ENCODE measurements at regions not wholly inside any gene's neighbourhood (a gene's known extent, or its start where the extent isn't known, plus 50 kb on each side); places are given as distances from the start of the nearest gene placed in this dataset.

DNA sequence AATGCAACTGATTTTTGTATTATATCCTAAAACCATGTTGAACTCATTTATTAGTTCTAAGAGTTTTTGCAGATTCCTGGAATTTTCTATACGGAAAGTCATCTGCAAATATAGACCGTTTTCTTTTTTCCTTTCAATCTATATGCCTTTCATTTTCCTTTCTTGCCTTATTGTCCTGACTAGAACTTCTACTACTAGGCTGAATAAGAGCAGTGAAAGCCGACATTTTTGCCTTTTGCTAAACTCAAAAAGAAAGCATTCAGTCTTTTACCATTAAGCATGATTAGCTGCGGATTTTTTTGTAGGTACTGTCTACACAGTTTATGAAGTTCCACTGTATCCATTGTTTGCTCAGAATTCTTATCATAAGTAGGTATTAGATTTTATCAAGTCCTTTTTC is 328.4 kb downstream of the TEX29 start:
- TF ChIP-seq POLR2A (IDR thresholded peaks at IDR 0.05): no peak
- TF ChIP-seq, protein P1, sequence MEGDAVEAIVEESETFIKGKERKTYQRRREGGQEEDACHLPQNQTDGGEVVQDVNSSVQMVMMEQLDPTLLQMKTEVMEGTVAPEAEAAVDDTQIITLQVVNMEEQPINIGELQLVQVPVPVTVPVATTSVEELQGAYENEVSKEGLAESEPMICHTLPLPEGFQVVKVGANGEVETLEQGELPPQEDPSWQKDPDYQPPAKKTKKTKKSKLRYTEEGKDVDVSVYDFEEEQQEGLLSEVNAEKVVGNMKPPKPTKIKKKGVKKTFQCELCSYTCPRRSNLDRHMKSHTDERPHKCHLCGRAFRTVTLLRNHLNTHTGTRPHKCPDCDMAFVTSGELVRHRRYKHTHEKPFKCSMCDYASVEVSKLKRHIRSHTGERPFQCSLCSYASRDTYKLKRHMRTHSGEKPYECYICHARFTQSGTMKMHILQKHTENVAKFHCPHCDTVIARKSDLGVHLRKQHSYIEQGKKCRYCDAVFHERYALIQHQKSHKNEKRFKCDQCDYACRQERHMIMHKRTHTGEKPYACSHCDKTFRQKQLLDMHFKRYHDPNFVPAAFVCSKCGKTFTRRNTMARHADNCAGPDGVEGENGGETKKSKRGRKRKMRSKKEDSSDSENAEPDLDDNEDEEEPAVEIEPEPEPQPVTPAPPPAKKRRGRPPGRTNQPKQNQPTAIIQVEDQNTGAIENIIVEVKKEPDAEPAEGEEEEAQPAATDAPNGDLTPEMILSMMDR (IDR thresholded peaks at IDR 0.05): no peak
- no peak for DNase-seq
- Histone ChIP-seq H3K4me3 (no peak overlapping the region), H3K9me3 (no peaks in the 10 kb centered on the region), H3K27me3 (no peaks in the 10 kb centered on the region), H3K4me1 (no peaks in the 10 kb centered on the region), H3K27ac (no peak overlapping the region), H3K36me3 (no peaks in the 10 kb centered on the region)
- intact Hi-C loops (cut with DNase I; ENCODE audit: low total_unique reads): no loop called here

DNA sequence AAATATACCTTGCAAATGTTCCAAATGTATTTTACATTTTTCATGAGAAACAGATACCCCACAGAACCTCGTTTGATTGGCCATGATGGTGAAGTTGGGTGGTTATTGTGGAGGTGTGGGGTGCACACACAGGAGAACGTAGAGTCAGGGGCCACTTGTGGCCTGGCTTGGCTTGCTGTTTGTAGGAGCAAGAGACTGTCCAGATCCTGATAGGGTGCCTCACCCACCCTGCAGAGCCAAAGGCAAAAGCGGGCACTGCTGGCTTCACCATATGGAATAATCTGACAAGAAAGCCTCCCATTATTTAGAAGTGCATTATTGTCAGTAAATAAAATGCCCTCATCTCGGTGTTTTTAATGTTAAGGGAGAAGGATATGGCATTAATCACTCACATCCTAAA is 330.2 kb downstream of the TEX29 start:
- Histone ChIP-seq H3K36me3 (no peaks in the 10 kb centered on the region), H3K4me1 (no peaks in the 10 kb centered on the region), H3K27ac (no peak overlapping the region), H3K4me3 (no peak overlapping the region), H3K27me3 (no peaks in the 10 kb centered on the region), H3K9me3 (no peaks in the 10 kb centered on the region)
- no peak for DNase-seq
- TF ChIP-seq, protein P1 (IDR thresholded peaks at IDR 0.05): no peak
- no peak for TF ChIP-seq POLR2A (IDR thresholded peaks at IDR 0.05)
- intact Hi-C loops (cut with DNase I; ENCODE audit: low total_unique reads): no loop called here

DNA sequence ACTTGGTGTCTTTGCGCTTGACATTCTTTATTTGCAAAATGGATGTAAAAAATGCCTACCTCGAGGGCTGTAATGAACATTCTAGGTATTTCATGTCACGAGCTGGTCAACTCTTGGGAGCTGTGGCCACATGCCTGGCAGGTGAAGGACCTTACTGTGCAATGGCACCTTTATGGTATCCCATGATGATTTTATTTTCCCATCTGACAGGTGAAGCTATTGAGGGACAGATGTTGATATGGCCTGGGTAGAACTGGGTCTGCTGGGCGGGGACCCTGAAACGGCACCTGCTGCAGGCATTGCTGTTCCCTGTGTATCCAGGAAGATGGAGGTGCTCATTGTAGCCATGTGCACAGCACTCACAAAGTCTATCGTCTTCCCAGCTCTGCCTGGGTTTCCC is 332.2 kb downstream of the TEX29 start:
- no peak for TF ChIP-seq POLR2A (IDR thresholded peaks at IDR 0.05)
- TF ChIP-seq, protein P1 (IDR thresholded peaks at IDR 0.05): no peak
- no peaks in the 10 kb centered on the region for H3K27me3 ChIP-seq
- DNase-seq: no peak

DNA sequence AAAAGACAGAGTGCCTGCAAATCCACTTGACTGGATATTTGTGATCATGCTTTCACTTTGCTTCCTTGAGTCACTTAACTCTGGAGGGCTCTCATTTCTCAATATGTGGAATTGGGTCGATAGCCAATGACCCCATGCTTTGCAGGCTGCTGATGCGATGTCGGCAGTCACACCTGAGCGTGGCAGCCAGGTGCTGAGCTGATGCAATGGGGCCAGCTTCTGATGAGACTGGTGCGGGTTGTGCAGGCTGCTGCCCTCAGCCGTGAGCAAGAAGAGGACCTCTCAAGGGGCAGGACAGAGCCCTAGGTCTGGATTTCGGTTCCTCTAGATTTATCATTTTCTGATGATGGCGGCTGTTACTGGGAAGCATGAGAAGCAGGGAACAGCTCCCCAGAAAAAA is 334.1 kb downstream of the TEX29 start:
- Histone ChIP-seq H3K4me1 (no peaks in the 10 kb centered on the region), H3K27ac (no peak overlapping the region), H3K4me3 (no peak overlapping the region), H3K9me3 (no peaks in the 10 kb centered on the region), H3K36me3 (no peaks in the 10 kb centered on the region), H3K27me3 (no peaks in the 10 kb centered on the region)
- TF ChIP-seq, protein P1 (IDR thresholded peaks at IDR 0.05): no peak
- no peak for TF ChIP-seq POLR2A (IDR thresholded peaks at IDR 0.05)
- intact Hi-C loops (cut with DNase I; ENCODE audit: low total_unique reads): no loop called here
- no peak for DNase-seq

More for the DNA sequence above, 332.2 kb downstream of the TEX29 start:
- no peak overlapping the region for H3K27ac ChIP-seq
- no peak overlapping the region for H3K4me3 ChIP-seq
- no peaks in the 10 kb centered on the region for H3K4me1 ChIP-seq
- intact Hi-C loops (cut with DNase I; ENCODE audit: low total_unique reads): no loop called here
- H3K9me3 ChIP-seq: no peaks in the 10 kb centered on the region
- H3K36me3 ChIP-seq: no peaks in the 10 kb centered on the region

DNA sequence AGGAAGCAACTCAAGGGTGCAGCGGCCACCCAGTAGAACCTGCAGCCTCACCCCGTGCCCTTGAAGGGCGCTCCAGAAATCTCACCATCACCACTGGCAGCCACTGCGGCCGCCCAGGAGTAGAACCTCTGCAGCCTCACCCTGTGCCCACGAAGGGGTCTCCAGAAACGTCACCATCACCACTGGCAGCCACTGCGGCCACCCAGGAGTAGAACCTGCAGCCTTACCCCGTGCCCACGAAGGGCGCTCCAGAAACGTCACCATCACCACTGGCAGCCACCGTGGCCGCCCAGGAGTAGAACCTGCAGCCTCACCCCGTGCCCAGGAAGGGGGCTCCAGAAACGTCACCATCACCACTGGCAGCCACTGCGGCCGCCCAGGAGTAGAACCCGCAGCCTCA is 336.0 kb downstream of the TEX29 start:
- no peak for DNase-seq
- no peaks in the 10 kb centered on the region for H3K9me3 ChIP-seq
- H3K36me3 ChIP-seq: no peaks in the 10 kb centered on the region
- no peak overlapping the region for H3K27ac ChIP-seq
- no peaks in the 10 kb centered on the region for H3K27me3 ChIP-seq
- TF ChIP-seq, protein P1 (IDR thresholded peaks at IDR 0.05): no peak
- TF ChIP-seq POLR2A (IDR thresholded peaks at IDR 0.05): no peak
- H3K4me3 ChIP-seq: no peak overlapping the region
- no peaks in the 10 kb centered on the region for H3K4me1 ChIP-seq
- intact Hi-C loops (cut with DNase I; ENCODE audit: low total_unique reads): no loop called here

Data from uterus (tissue), 3 donors.